Lower lobe of right lung (tissue), 2 donors: ENCODE measurements at regions not wholly inside any gene's neighbourhood (a gene's known extent, or its start where the extent isn't known, plus 50 kb on each side); places are given as distances from the start of the nearest gene placed in this dataset.
A peak's percentile ranks its signal among the peaks of the same experiment; 100 is the strongest.

Experiments
- ATAC-seq, 2 donors: fragments of 200-7000 bp; cut with Tn5 transposase; one replicate each; pipeline ENCODE4 v1.9.1; 2020 to 2022; ENCODE audit warnings: mild to moderate bottlenecking in 2 of 2, moderate library complexity in 2 of 2
- DNase-seq: peaks from one replicate; pipeline ENCODE4 v3.0.0-alpha.2; 2020
- H3K27ac ChIP-seq: fragments of 200-600 bp; one replicate; pipeline ENCODE4 v1.8.0; 2022
- H3K27me3 ChIP-seq: fragments of 200-600 bp; one replicate; pipeline ENCODE4 v1.8.0; 2022; ENCODE audit warnings: low read depth
- H3K36me3 ChIP-seq: fragments of 200-600 bp; one replicate; pipeline ENCODE4 v1.8.0; 2022; ENCODE audit warnings: mild to moderate bottlenecking
- H3K4me1 ChIP-seq: fragments of 200-600 bp; one replicate; pipeline ENCODE4 v1.8.0; 2022
- H3K4me3 ChIP-seq: fragments of 200-600 bp; one replicate; pipeline ENCODE4 v1.8.0; 2022; ENCODE audit warnings: mild to moderate bottlenecking
- H3K9me3 ChIP-seq: fragments of 200-600 bp; one replicate; pipeline ENCODE4 v1.8.0; 2022
- CTCF ChIP-seq: fragments of 200-600 bp; IDR thresholded peaks from one replicate; pipeline ENCODE4 v1.8.0; 2022; ENCODE audit warnings: antibody characterized with exemption, mild to moderate bottlenecking
- intact Hi-C: fragments of 100-400 bp; cut with DNase I; formaldehyde crosslinking; loops from one replicate; pipeline ENCODE4 v1.11.0; 2022
- donor health status: DM: no; HTN: yes; CAD: no; lungs with severe emphysema.

- peaks cover 62% of the 10 kb centered on the region for H3K4me1 ChIP-seq
- DNase-seq (no peak), ATAC-seq (no peak)
- no peak for TF ChIP-seq CTCF
- no peaks in the 10 kb centered on the region for H3K27me3 ChIP-seq
- H3K27ac ChIP-seq: peak overlapping the region; percentile 66
- H3K4me3 ChIP-seq: no peak overlapping the region
- H3K36me3 ChIP-seq: no peaks in the 10 kb centered on the region
- no peaks in the 10 kb centered on the region for H3K9me3 ChIP-seq
- intact Hi-C loops: no loop called here
Observed at GRCh38 chr11:130649801-130650200, 201.4 kb downstream of the ADAMTS15 start.

GRCh38 chr11:130650456-130651030 lies 202.1 kb downstream of the ADAMTS15 start:
- no peak for TF ChIP-seq CTCF
- no peak overlapping the region for H3K4me3 ChIP-seq
- H3K4me1 ChIP-seq: peaks cover 61% of the 10 kb centered on the region
- H3K9me3 ChIP-seq: no peaks in the 10 kb centered on the region
- ATAC-seq: no peak
- no peak for DNase-seq
- H3K27me3 ChIP-seq: no peaks in the 10 kb centered on the region
- peak overlapping the region; percentile 58 for H3K27ac ChIP-seq
- intact Hi-C loops: no loop called here
- no peaks in the 10 kb centered on the region for H3K36me3 ChIP-seq

GRCh38 chr11:130651066-130651855 lies 202.8 kb downstream of the ADAMTS15 start:
- ATAC-seq: no peak
- Histone ChIP-seq H3K27me3 (no peaks in the 10 kb centered on the region), H3K4me1 (peaks cover 61% of the 10 kb centered on the region), H3K4me3 (no peak overlapping the region), H3K27ac (no peak overlapping the region), H3K9me3 (no peaks in the 10 kb centered on the region), H3K36me3 (no peaks in the 10 kb centered on the region)
- intact Hi-C loops: no loop called here
- no peak for TF ChIP-seq CTCF
- DNase-seq: no peak

- ATAC-seq: peak; percentile 79 to 82
- intact Hi-C loops: no loop called here
- H3K4me1 ChIP-seq: peaks cover 49% of the 10 kb centered on the region
Observed at GRCh38 chr11:130652671-130653335, 204.4 kb downstream of the ADAMTS15 start.

More at GRCh38 chr11:130652671-130653335, 204.4 kb downstream of the ADAMTS15 start:
- peak overlapping the region; percentile 77 for H3K27ac ChIP-seq
- no peak overlapping the region for H3K4me3 ChIP-seq
- no peaks in the 10 kb centered on the region for H3K9me3 ChIP-seq
- peak; percentile 74 for DNase-seq
- H3K36me3 ChIP-seq: no peaks in the 10 kb centered on the region
- no peaks in the 10 kb centered on the region for H3K27me3 ChIP-seq
- no peak for TF ChIP-seq CTCF
